ENCODE measurements at regions not wholly inside any gene's neighbourhood (a gene's known extent, or its start where the extent isn't known, plus 50 kb on each side); places are given as distances from the start of the nearest gene placed in this dataset.

- TF ChIP-seq, protein P1, sequence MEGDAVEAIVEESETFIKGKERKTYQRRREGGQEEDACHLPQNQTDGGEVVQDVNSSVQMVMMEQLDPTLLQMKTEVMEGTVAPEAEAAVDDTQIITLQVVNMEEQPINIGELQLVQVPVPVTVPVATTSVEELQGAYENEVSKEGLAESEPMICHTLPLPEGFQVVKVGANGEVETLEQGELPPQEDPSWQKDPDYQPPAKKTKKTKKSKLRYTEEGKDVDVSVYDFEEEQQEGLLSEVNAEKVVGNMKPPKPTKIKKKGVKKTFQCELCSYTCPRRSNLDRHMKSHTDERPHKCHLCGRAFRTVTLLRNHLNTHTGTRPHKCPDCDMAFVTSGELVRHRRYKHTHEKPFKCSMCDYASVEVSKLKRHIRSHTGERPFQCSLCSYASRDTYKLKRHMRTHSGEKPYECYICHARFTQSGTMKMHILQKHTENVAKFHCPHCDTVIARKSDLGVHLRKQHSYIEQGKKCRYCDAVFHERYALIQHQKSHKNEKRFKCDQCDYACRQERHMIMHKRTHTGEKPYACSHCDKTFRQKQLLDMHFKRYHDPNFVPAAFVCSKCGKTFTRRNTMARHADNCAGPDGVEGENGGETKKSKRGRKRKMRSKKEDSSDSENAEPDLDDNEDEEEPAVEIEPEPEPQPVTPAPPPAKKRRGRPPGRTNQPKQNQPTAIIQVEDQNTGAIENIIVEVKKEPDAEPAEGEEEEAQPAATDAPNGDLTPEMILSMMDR (IDR thresholded peaks at IDR 0.05; ENCODE audit: insufficient read depth, missing control alignments): no peak
- no peak for DNase-seq (ENCODE audit: insufficient read length, low spot score)
- no peak for FAIRE-seq
These were observed 283.5 kb upstream of the GIMD1 start for GRCh38 chr4:106652095-106652494.

- FAIRE-seq (no peak), DNase-seq (ENCODE audit: insufficient read length, low spot score) (no peak)
- TF ChIP-seq, protein P1 (IDR thresholded peaks at IDR 0.05; ENCODE audit: insufficient read depth, missing control alignments): no peak
These were observed 282.1 kb upstream of the GIMD1 start for GRCh38 chr4:106650701-106651100.

GRCh38 chr4:106647451-106647850 is 278.9 kb upstream of the GIMD1 start:
- FAIRE-seq (peak; percentile 44), DNase-seq (ENCODE audit: insufficient read length, low spot score) (no peak)
- TF ChIP-seq, protein P1 (IDR thresholded peaks at IDR 0.05; ENCODE audit: insufficient read depth, missing control alignments): no peak

- DNase-seq (ENCODE audit: insufficient read length, low spot score): no peak
- TF ChIP-seq, protein P1 (IDR thresholded peaks at IDR 0.05; ENCODE audit: insufficient read depth, missing control alignments): no peak
- no peak for FAIRE-seq
These were observed 260.7 kb upstream of the GIMD1 start for GRCh38 chr4:106629268-106629625.

DNA sequence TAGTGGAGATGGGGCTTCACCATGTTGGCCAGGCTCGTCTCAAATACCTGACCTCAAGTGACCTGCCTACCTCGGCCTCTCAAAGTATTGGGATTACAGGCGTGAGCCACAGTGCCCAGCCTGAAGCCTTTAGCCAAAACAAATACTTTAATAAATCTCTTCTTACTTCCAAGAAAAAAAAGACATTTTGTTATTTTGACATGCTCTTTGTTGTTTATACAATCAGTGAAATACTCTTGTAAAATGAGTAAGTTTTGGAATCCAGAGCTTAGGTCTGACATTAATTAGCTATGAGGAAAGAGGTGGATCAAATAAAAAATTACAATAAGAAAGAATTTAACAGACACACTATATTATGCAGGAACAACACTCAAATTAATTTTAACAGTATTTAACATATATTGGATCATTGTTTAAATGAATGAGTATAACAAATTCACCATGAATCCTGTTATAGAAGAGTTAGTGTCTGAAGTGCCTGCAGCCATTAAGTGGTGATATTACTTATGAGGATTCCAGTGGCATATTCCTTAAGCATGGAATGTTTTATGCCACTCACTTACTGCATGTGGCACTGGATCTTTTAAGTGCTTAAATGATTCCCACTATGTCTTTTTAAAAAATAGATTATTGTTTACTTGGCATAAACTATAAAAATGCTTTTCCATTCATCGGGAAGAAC is 260.1 kb upstream of the GIMD1 start:
- TF ChIP-seq, protein P1 (IDR thresholded peaks at IDR 0.05; ENCODE audit: insufficient read depth, missing control alignments): no peak
- no peak for FAIRE-seq

DNA sequence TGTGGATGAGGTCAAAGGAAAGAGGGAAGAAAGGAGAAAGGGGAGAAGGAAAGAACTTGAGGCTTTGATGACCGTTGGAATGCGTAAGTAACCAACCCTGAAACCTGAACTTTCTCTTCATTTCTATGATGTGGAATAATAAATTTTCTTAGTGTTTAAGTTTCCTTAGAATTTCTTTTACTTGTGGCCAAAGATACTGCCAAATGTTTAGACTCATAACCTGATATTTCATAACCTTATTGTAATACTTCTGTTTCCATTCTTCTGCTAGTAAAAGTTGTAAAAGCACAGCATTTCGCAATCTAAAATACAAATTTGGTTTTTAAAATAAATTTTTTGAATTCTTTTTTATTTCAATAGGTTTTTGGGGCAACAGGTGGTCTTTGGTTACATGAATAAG is 258.5 kb upstream of the GIMD1 start:
- no peak for DNase-seq (ENCODE audit: insufficient read length, low spot score)
- FAIRE-seq: no peak
- TF ChIP-seq, protein P1 (IDR thresholded peaks at IDR 0.05; ENCODE audit: insufficient read depth, missing control alignments): no peak

More for the DNA sequence above, 260.1 kb upstream of the GIMD1 start:
- DNase-seq (ENCODE audit: insufficient read length, low spot score): no peak

DNA sequence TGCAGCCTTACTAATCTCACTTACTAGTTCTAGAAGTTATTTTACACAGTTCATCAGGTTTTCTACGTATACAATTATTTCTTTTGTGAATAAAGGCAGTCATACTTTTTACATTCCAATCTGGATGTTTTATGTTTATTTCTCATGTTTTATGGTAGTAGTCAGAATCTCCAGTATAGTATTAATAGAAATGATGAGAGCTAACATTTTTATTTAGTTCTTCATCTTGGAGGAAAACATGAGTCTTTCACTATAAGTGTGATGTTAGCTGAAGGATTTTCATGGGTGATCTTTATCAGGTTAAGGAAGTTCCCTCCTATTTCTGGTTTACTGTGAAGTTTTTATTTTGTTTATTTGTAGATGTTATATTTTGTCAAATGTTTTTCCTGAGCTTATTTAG is 256.1 kb upstream of the GIMD1 start:
- FAIRE-seq (no peak), DNase-seq (ENCODE audit: insufficient read length, low spot score) (no peak)
- TF ChIP-seq, protein P1 (IDR thresholded peaks at IDR 0.05; ENCODE audit: insufficient read depth, missing control alignments): no peak

Measured in D721Med (cell line).